ENCODE measurements at regions not wholly inside any gene's neighbourhood (a gene's known extent, or its start where the extent isn't known, plus 50 kb on each side); places are given as distances from the start of the nearest gene placed in this dataset.

DNA sequence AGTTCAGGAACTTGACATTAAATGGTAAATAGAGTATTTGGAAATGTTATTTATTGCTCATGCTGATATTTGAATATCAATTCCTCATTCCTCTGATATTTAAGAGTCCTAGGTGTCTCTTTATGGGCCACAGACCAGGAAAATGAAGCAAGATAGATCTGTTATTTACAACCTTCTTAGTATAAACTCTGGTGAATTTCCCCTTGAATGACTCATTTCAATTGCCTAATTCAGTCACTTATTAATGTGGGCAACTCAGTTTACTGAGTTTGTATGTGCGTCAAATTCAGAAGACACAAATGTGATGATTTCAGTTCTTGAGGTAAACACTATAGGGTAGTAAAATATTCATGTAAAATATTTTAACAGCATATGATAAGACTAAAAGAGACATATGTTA is 1404.4 kb upstream of the PRMT6 start:
- TF ChIP-seq, protein P1, sequence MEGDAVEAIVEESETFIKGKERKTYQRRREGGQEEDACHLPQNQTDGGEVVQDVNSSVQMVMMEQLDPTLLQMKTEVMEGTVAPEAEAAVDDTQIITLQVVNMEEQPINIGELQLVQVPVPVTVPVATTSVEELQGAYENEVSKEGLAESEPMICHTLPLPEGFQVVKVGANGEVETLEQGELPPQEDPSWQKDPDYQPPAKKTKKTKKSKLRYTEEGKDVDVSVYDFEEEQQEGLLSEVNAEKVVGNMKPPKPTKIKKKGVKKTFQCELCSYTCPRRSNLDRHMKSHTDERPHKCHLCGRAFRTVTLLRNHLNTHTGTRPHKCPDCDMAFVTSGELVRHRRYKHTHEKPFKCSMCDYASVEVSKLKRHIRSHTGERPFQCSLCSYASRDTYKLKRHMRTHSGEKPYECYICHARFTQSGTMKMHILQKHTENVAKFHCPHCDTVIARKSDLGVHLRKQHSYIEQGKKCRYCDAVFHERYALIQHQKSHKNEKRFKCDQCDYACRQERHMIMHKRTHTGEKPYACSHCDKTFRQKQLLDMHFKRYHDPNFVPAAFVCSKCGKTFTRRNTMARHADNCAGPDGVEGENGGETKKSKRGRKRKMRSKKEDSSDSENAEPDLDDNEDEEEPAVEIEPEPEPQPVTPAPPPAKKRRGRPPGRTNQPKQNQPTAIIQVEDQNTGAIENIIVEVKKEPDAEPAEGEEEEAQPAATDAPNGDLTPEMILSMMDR (IDR thresholded peaks at IDR 0.05; ENCODE audit: low read length), result no peak
- no peak for TF ChIP-seq EZH2phosphoT487 (IDR thresholded peaks at IDR 0.05; ENCODE audit: low read length)
- no peak for TF ChIP-seq EZH2 (optimal IDR thresholded peaks at IDR 0.05; ENCODE audit: low read depth, low read length)
- H3K9me2 ChIP-seq (replicated peaks; ENCODE audit: insufficient read depth, low read length), result no peaks in the 10 kb centered on the region
- no peaks in the 10 kb centered on the region for H3F3A ChIP-seq (ENCODE audit: insufficient read depth, low read length)
- H3K4me2 ChIP-seq (ENCODE audit: low read depth, low read length), result no peak overlapping the region
- H2AFZ ChIP-seq (ENCODE audit: low read length), result no peak overlapping the region
- no peak overlapping the region for H3K4me3 ChIP-seq (ENCODE audit: low read length)
- H3K27ac ChIP-seq (ENCODE audit: low read length), result no peak overlapping the region
- H3K9me3 ChIP-seq (replicated peaks; ENCODE audit: insufficient read depth, low read length), result no peaks in the 10 kb centered on the region
- no peaks in the 10 kb centered on the region for H3K36me3 ChIP-seq (replicated peaks; ENCODE audit: insufficient read depth, low read length)
- H3K9ac ChIP-seq (ENCODE audit: low read length), result no peak overlapping the region
- H3K4me1 ChIP-seq (ENCODE audit: low read length), result no peaks in the 10 kb centered on the region
- H4K20me1 ChIP-seq (ENCODE audit: insufficient read depth, low read length), result no peaks in the 10 kb centered on the region
- H3K79me2 ChIP-seq (ENCODE audit: low read length), result no peaks in the 10 kb centered on the region
- no peak for DNase-seq
- no peaks in the 10 kb centered on the region for H3K27me3 ChIP-seq (replicated peaks; ENCODE audit: insufficient read depth, low read length)

DNA sequence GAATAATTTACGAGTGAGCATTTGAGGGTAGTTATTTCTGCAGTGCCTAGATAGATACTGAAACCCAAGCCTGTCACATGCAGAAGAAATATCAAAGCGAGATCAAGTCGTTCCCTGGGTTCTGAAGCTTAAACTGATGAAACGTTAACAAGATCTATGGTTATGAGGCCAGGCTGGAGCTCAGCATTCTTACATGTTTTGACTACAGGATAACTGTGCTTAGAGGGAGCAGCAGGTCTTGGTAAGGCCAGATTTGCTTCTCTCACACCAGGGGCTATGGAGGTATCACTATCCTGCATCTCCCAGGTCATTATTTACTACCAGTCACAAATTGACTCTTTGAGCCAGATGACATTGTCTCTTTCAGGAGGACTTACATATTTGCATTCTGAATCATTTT is 1401.4 kb upstream of the PRMT6 start:
- H3K4me3 ChIP-seq (ENCODE audit: low read length), result no peak overlapping the region
- no peaks in the 10 kb centered on the region for H3K79me2 ChIP-seq (ENCODE audit: low read length)
- H3K27ac ChIP-seq (ENCODE audit: low read length), result no peak overlapping the region
- no peak overlapping the region for H2AFZ ChIP-seq (ENCODE audit: low read length)
- H3K9me3 ChIP-seq (replicated peaks; ENCODE audit: insufficient read depth, low read length), result no peaks in the 10 kb centered on the region
- DNase-seq, result no peak
- no peaks in the 10 kb centered on the region for H3K27me3 ChIP-seq (replicated peaks; ENCODE audit: insufficient read depth, low read length)
- H3K9ac ChIP-seq (ENCODE audit: low read length), result no peak overlapping the region
- no peaks in the 10 kb centered on the region for H3F3A ChIP-seq (ENCODE audit: insufficient read depth, low read length)
- no peaks in the 10 kb centered on the region for H3K9me2 ChIP-seq (replicated peaks; ENCODE audit: insufficient read depth, low read length)
- H4K20me1 ChIP-seq (ENCODE audit: insufficient read depth, low read length), result no peaks in the 10 kb centered on the region
- H3K36me3 ChIP-seq (replicated peaks; ENCODE audit: insufficient read depth, low read length), result no peaks in the 10 kb centered on the region
- H3K4me2 ChIP-seq (ENCODE audit: low read depth, low read length), result no peak overlapping the region
- TF ChIP-seq, protein P1 (IDR thresholded peaks at IDR 0.05; ENCODE audit: low read length), result no peak
- H3K4me1 ChIP-seq (ENCODE audit: low read length), result no peaks in the 10 kb centered on the region

DNA sequence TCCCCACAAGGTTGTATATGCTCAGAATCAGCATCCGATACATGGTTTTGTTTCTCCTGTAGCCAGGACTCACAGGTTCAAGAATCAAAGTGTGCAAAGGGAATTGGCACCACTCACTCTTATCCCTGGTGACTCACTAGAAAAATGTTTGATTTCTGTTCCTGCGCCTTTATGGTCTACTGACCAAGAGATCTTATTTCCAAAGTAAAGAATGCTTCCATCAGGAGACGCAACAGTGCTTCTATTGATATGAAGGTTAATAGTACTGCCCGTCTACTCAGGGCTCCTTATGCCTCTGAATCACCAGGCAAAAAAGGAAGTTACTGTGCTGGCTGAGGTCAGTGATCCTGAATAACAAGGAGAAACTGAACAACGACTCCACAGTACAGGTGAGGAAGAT is 1392.0 kb upstream of the PRMT6 start:
- no peak overlapping the region for H3K27ac ChIP-seq (ENCODE audit: low read length)
- no peaks in the 10 kb centered on the region for H4K20me1 ChIP-seq (ENCODE audit: insufficient read depth, low read length)
- TF ChIP-seq EZH2phosphoT487 (IDR thresholded peaks at IDR 0.05; ENCODE audit: low read length), result no peak
- TF ChIP-seq, protein P1 (IDR thresholded peaks at IDR 0.05; ENCODE audit: low read length), result no peak
- no peak for TF ChIP-seq EZH2 (optimal IDR thresholded peaks at IDR 0.05; ENCODE audit: low read depth, low read length)
- H3K79me2 ChIP-seq (ENCODE audit: low read length), result no peaks in the 10 kb centered on the region
- no peaks in the 10 kb centered on the region for H3K9me3 ChIP-seq (replicated peaks; ENCODE audit: insufficient read depth, low read length)
- no peaks in the 10 kb centered on the region for H3K4me1 ChIP-seq (ENCODE audit: low read length)
- DNase-seq, result no peak
- H3K9ac ChIP-seq (ENCODE audit: low read length), result no peak overlapping the region
- H3K9me2 ChIP-seq (replicated peaks; ENCODE audit: insufficient read depth, low read length), result no peaks in the 10 kb centered on the region
- H3K27me3 ChIP-seq (replicated peaks; ENCODE audit: insufficient read depth, low read length), result no peaks in the 10 kb centered on the region
- H3K4me2 ChIP-seq (ENCODE audit: low read depth, low read length), result no peak overlapping the region
- H3F3A ChIP-seq (ENCODE audit: insufficient read depth, low read length), result no peaks in the 10 kb centered on the region
- no peak overlapping the region for H3K4me3 ChIP-seq (ENCODE audit: low read length)
- no peak overlapping the region for H2AFZ ChIP-seq (ENCODE audit: low read length)
- no peaks in the 10 kb centered on the region for H3K36me3 ChIP-seq (replicated peaks; ENCODE audit: insufficient read depth, low read length)

DNA sequence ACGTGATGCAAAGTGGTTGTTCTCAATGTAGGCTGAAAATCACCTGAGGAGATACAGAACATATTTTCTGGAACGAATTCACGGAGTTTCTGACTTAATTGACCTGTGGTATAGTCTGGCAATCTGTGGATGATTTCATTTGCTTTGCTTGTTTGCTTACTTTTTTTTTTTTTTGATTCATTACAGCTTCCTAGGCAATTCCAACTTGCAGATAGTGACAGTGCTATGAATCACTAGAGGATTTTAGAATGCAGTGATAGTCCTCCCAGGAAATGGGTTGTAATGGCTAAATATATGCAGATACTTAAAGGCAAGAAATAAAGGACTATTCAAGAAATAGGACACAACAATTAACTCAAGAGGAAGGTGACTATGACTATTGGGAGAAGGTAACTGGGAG is 1378.1 kb upstream of the PRMT6 start:
- Histone ChIP-seq H3K9me2 (replicated peaks; ENCODE audit: insufficient read depth, low read length) (no peaks in the 10 kb centered on the region), H4K20me1 (ENCODE audit: insufficient read depth, low read length) (no peaks in the 10 kb centered on the region), H3K4me1 (ENCODE audit: low read length) (no peaks in the 10 kb centered on the region), H3F3A (ENCODE audit: insufficient read depth, low read length) (no peaks in the 10 kb centered on the region), H3K27me3 (replicated peaks; ENCODE audit: insufficient read depth, low read length) (no peaks in the 10 kb centered on the region), H3K79me2 (ENCODE audit: low read length) (no peaks in the 10 kb centered on the region), H2AFZ (ENCODE audit: low read length) (no peak overlapping the region), H3K4me3 (ENCODE audit: low read length) (no peak overlapping the region), H3K9ac (ENCODE audit: low read length) (no peak overlapping the region), H3K27ac (ENCODE audit: low read length) (no peak overlapping the region), H3K36me3 (replicated peaks; ENCODE audit: insufficient read depth, low read length) (no peaks in the 10 kb centered on the region), H3K4me2 (ENCODE audit: low read depth, low read length) (no peak overlapping the region), H3K9me3 (replicated peaks; ENCODE audit: insufficient read depth, low read length) (no peaks in the 10 kb centered on the region)
- TF ChIP-seq EZH2phosphoT487 (IDR thresholded peaks at IDR 0.05; ENCODE audit: low read length) (no peak), EZH2 (optimal IDR thresholded peaks at IDR 0.05; ENCODE audit: low read depth, low read length) (no peak)
- TF ChIP-seq, protein P1 (IDR thresholded peaks at IDR 0.05; ENCODE audit: low read length), result no peak
- no peak for DNase-seq

Data from MM.1S (cell line).